ENCODE measurements at regions not wholly inside any gene's neighbourhood (a gene's known extent, or its start where the extent isn't known, plus 50 kb on each side); places are given as distances from the start of the nearest gene placed in this dataset.
"Not testable (repeated sequence)": the region's sequence is repeated elsewhere in the genome, so short reads cannot be mapped to it uniquely, and the experiment has no call there.

GRCh38 chr15:81723113-81723651 lies 322.6 kb downstream of the MEX3B start:
- DNase-seq (ENCODE audit: low spot score) = no peak

DNA sequence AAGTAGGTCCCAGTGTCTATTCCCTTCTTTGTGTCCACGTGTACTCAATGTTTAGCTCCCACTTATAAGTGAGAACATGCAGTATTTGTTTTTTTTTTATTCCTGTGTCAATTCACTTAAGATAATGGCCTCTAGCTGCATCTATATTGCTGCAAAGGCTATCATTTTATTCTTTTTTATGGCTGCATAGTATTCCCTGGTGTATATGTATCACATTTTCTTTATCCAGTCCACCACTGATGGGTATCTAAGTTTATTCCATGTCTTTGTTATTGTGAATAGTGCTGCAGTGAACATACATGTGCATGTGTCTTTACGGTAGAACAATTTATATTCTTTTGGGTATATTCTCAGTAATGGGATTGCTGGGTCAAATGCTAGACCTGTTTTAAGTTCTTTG lies 329.4 kb downstream of the MEX3B start:
- DNase-seq (ENCODE audit: low spot score) = not testable (repeated sequence)

DNA sequence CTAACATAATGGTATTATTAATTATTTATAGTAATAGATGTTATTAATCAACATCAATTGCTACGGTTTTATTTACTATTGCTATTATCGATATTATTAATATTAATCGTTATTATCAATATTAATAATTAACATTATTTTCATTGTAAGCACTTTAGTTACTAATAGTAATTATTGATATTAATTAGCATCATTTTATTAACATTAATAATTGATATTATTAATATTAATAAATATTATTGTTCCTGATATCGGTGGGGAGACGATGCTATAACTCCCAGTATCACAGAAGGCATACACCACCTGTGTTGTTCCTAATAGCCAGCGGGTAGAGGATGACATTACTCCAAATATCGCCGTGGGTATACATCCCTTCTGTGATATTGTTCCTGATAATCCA lies 335.5 kb downstream of the MEX3B start:
- DNase-seq (ENCODE audit: low spot score) = no peak

GRCh38 chr15:81706816-81707346 lies 332.9 kb upstream of the TMC3 start:
- not testable (repeated sequence) for DNase-seq (ENCODE audit: low spot score)

DNA sequence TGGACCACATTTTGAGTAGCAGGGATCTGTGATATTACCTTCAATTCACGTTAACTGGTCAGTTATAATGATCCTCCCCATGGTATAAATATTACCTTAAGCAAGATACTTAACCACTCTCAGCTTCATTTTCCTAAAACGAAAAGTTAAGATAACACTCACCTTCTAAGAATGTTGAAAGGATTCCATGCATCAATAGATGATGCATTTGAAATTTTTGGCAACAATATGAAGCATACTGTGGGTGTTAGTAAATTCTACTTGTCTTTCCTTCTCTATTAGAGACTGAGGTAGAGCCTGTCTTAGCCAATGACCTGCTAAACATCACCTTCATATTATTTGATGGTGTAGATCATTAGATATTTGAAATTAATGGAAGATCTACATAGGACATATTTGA lies 331.7 kb upstream of the TMC3 start:
- DNase-seq (ENCODE audit: low spot score) = not testable (repeated sequence)

DNA sequence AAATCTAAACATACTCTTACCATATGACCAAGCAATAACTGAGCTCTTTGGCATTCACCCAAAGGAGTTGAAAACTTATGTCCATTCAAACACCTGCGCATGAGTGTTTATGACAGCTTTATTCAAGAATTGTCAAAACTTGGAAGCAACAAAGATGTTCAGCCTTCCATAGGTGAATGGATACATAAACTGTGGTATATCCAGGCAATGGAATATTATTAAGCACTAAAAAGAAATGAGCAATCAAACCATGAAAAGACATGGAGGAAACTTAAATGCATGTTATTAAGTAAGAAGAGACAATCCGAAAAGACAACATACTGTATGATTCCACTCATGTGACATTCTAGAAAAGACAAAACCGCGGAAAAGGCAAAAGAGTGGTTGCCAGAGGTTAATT lies 312.0 kb upstream of the TMC3 start:
- no peak for DNase-seq (ENCODE audit: low spot score)

DNA sequence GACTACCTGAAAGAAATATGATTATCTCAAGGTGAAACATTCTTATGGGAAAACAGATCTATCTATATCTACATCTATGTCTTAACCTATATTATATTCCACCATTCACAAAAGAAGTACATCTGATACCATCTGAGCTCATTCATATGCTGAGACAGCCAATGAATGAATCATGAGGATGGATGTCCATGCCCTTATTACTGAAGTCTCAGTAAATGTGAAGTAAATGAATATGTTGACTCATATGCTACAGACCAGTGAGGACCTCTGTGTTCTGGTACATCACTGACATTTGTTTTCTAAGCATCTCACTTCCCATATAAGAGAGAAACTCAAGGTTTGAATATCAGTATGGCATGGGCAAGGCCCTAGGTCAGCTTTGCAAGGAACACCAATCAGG lies 311.2 kb upstream of the TMC3 start:
- DNase-seq (ENCODE audit: low spot score) = no peak

DNA sequence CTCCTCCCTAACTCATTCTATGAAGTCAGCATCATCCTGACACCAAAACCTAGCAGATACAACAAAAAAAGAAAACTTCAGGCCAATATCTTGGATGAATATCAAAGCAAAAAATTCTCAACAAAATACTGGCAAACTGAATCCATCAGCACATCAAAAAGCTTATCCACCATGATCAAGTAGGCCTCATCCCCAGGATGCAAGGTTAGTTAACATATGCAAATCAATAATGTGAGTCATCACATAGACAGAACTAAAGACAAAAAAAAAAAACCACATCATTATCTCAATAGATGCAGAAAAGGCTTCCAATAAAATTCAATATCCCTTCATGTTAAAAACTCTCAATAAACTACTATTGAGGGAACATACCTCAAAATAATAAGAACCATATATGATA lies 306.8 kb upstream of the TMC3 start:
- DNase-seq (ENCODE audit: low spot score) = no peak

DNA sequence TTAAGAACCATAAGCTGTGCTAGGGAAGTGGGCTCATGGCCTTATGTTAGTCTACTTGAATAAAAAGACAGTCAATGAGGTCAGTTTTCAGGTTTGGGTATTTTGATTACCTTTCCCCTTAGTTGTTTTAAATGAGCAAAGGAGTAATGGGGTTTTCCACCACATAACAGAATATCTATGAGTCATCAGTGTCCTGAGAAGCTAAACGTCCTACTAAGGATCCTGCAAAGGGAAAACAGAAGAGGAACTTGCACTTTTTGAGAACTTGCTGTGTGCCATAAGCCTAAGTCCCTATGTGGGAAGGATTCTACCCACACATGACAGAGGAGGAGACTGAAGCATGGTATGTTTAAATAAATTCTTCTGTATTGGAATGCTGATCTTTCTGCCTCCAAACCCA lies 292.8 kb upstream of the TMC3 start:
- DNase-seq (ENCODE audit: low spot score) = no peak

- DNase-seq (ENCODE audit: low spot score) = no peak
Measured at GRCh38 chr15:81660976-81661375, 287.0 kb upstream of the TMC3 start.

DNA sequence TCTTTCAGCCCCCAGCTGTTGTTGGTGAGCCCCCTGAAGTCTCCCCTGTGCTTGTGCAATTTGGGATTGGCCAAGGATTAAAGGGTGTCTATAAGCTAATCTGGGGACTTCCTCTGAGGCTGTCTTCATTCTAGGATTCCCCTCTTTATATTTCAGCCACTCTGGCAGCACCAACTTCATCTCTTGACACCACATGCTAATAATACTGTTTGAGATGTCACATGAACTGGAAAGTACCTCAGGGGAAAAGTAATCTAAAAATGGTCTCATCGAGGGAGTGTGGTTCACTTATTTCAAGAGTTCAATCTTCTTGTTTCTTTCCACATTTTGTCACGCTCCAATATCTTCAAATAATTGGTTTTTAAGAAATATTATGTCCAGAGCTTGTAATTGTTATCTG lies 279.2 kb upstream of the TMC3 start:
- no peak for DNase-seq (ENCODE audit: low spot score)

DNA sequence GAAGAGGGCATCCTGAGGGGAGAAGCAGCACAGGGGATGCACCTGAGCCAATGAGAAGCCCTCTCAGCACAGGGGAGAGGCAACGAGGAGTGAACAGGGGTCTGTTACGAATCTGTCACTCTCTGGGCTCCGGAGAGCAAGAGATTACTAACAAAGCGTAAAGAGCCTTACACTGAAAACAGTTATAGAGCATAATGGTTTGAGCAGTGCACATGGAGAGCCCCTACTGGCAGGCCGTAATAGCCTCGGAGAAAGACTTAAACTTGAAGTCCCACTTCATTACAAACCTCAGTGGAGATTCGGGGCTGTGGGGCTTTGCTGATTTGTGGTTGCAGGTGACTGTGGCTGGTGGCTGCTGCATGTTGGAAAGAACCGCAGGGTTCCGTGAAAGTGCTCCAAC lies 271.5 kb upstream of the TMC3 start:
- no peak for DNase-seq (ENCODE audit: low spot score)

DNA sequence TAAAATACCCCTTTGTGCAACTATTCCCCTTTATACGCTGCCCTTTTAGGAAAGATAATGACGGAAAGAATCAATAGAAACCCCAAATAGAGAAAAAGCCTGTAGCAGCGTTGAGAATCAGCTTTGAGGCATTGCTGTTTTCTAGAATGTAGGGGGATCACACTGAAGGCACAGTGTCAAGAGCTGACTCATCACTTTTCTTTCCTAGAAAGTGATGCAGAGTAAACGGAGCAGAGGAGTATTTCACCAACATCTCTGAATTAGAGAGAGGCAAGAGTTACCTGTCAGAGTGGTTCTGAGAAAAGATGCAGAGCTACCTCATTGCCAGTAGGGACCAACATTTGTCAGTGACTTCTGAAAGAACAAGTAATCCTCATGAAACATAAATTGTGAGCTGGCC lies 269.8 kb upstream of the TMC3 start:
- no peak for DNase-seq (ENCODE audit: low spot score)

DNA sequence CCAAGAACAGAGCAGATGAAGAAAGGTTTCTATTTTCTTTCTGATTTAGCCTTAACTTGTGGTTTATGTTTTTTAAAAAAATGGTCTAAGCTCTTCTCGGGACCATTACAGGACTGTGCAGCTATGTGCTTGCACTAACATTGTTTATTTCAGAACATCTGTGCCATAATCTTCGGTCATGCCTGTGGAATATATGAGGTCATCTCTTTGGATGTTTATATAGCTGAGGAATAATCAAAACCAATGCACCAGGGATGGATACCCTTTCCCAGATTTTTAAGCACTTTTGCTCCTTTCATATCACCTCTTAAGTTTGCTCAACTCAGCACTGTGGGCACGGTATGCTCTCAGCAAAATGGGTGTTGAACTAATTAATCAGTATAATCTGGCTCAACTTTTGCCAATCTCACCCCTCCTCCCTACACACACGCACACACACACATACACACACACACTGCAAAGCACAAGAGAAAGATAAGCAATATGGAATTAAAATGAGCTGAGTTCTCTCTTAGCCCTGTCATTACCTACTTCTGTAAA lies 268.5 kb upstream of the TMC3 start:
- no peak for DNase-seq (ENCODE audit: low spot score)

DNA sequence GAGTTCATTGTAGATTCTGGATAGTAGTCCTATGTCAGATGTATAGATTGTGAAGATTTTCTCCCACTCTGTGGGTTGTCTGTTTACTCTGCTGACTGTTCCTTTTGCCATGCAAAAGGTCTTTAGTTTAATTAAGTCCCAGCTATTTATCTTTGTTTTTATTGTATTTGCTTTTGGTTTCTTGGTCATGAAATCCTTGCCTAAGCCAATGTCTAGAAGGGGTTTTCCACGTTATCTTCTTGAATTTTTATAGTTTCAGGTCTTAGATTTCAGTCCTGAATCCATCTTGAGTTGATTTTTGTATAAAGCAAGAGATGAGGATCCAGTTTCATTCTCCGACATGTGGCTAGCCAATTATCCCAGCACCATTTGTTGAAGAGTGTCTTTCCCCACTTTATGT lies 262.1 kb upstream of the TMC3 start:
- not testable (repeated sequence) for DNase-seq (ENCODE audit: low spot score)

- no peak for DNase-seq (ENCODE audit: low spot score)
Measured at GRCh38 chr15:81633889-81634288, 259.9 kb upstream of the TMC3 start.

GRCh38 chr15:81625896-81626295 lies 251.9 kb upstream of the TMC3 start:
- DNase-seq (ENCODE audit: low spot score) = no peak

- no peak for DNase-seq (ENCODE audit: low spot score)
Measured at GRCh38 chr15:81619002-81619401, 245.0 kb upstream of the TMC3 start.

GRCh38 chr15:81612631-81613030 lies 238.6 kb upstream of the TMC3 start:
- DNase-seq (ENCODE audit: low spot score) = no peak

DNA sequence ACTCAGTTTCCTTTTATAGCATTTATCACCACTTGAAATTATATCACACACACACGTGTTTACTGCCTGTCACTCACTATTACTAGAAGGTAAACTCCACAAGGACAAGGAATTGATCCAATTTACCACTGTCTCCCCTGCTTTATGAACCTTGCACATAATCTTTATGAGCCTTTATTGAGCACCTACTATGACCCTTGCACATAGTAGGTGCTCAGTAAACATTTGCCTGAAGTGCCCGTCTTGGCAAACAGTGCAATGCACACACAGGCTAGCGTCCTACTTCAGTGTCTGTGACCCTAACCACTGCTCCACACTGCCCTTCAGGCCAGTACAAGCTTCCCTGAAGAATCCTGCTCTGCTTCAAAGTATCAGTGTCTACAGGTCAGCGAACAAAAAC lies 237.7 kb upstream of the TMC3 start:
- no peak for DNase-seq (ENCODE audit: low spot score)

DNA sequence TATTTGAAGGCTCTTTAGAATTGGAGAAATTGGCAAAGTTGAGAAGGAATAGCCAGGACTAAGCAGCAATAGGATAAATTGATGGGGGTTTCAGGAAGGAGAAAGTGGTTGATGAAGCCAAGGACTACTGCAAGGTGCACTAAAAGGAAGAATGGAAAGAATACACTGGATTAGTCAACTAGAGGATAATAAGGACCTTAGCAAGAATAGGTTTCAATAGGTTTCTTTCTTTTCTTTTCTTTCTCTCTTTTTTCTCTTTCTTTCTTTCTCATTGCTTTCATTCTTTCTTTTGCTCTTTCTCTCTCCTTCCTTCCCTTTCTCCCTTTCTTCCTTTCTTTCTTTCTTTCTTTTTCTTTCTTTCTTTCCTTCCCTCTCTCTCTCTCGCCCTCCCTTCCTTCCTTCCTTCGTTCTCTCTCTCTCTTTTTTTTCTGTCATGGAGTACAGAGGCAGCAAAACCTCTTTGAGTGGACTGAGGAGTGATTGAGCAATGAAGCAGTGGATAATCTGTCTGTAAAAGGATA lies 234.4 kb upstream of the TMC3 start:
- DNase-seq (ENCODE audit: low spot score) = no peak

- DNase-seq (ENCODE audit: low spot score) = no peak
Measured at GRCh38 chr15:81604713-81605112, 230.7 kb upstream of the TMC3 start.

GRCh38 chr15:81596159-81596865 lies 222.3 kb upstream of the TMC3 start:
- no peak for DNase-seq (ENCODE audit: low spot score)

DNA sequence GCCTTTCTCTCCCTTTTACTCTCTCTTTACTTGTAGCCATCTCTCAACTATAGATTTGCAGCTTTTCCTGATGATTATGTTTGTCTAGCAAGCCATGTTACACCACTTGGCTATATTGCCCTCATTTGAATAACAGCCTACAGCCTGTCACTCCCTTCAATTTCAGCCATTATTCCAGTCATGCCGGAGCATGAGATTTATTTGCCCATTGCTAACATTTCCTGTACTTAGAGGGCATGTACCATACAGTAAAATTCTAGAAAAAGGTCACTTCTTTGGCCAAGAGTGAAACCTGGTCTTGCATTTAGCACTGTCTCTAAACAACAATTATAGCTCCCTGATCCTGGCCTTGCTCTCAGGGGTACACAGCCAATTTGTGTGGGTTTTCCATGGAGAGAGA lies 221.7 kb upstream of the TMC3 start:
- no peak for DNase-seq (ENCODE audit: low spot score)

All from LoVo (cell line).